ENCODE measurements at regions not wholly inside any gene's neighbourhood (a gene's known extent, or its start where the extent isn't known, plus 50 kb on each side); places are given as distances from the start of the nearest gene placed in this dataset.
A peak's percentile ranks its signal among the peaks of the same experiment; 100 is the strongest.
"Not testable (repeated sequence)": the region's sequence is repeated elsewhere in the genome, so short reads cannot be mapped to it uniquely, and the experiment has no call there.

DNA sequence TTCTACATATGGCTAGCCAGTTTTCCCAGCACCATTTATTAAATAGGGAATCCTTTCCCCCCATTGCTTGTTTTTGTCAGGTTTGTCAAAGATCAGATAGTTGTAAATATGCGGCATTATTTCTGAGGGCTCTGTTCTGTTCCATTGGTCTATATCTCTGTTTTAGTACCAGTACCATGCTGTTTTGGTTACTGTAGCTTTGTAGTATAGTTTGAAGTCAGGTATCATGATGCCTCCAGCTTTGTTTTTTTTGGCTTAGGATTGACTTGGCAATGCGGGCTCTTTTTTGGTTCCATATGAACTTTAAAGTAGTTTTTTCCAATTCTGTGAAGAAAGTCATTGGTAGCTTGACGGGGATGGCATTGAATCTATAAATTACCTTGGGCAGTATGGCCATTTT lies 60.0 kb upstream of the GPC3 start:
- H3K4me3 Mint-ChIP-seq; H3K27me3 Mint-ChIP-seq; H3K27ac Mint-ChIP-seq; H3K36me3 Mint-ChIP-seq; H3K4me1 Mint-ChIP-seq; H3K9me3 Mint-ChIP-seq; ATAC-seq (ENCODE audit: low read depth); DNase-seq (ENCODE audit: low spot score in 2 of 2): not testable (repeated sequence)

GRCh38 chrX:134067107-134067506 lies 81.7 kb upstream of the GPC3 start:
- DNase-seq (ENCODE audit: low spot score in 2 of 2); H3K4me1 Mint-ChIP-seq; H3K9me3 Mint-ChIP-seq; H3K36me3 Mint-ChIP-seq; H3K27ac Mint-ChIP-seq; ATAC-seq (ENCODE audit: low read depth); H3K4me3 Mint-ChIP-seq; H3K27me3 Mint-ChIP-seq: not testable (repeated sequence)

DNA sequence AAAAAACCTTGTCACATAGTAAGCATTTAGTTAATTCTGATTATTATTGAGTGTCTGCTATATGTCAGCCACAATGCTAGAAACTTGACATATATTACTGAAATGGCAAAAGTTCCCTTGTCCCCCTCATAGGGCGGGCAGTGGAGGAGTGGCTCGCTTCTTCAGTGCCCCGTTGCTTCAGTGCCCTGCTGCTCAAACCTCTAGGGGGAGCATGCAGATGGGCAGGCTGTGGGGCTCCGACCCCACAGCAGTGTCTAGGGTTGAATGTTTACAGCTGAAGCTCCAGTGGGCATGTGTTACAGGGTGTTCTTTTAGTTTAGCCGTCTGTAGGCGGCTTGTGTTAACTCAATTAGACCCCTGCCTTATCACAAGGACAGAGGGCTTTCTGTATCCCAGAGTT lies 86.5 kb upstream of the GPC3 start:
- H3K36me3 Mint-ChIP-seq; DNase-seq (ENCODE audit: low spot score in 2 of 2); H3K4me3 Mint-ChIP-seq; H3K27ac Mint-ChIP-seq; H3K27me3 Mint-ChIP-seq; ATAC-seq (ENCODE audit: low read depth); H3K9me3 Mint-ChIP-seq; H3K4me1 Mint-ChIP-seq: not testable (repeated sequence)

DNA sequence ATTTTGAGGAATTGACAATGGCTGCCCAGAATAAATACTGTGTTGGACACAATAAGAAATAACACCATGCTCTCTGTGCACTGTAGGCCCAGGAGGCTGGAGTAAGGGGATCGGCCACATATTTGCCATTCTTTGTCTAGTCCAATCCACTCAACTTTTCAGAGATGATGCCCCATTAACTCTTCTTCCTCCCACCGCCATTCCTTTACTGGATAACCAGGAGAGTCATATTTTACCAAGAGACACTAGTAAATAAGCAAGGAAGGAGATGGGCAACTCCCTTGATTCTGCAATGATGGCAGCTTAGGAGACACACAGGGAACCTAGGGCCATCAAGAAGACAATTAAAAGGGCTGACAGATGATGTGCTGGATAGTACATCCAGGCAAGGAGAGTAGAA lies 87.9 kb upstream of the GPC3 start:
- no peak overlapping the region for H3K4me3 Mint-ChIP-seq
- ATAC-seq (ENCODE audit: low read depth) (no peak), DNase-seq (ENCODE audit: low spot score in 2 of 2) (no peak)
- H3K9me3 Mint-ChIP-seq: no peaks in the 10 kb centered on the region
- no peak overlapping the region for H3K27ac Mint-ChIP-seq
- H3K4me1 Mint-ChIP-seq: no peaks in the 10 kb centered on the region
- no peaks in the 10 kb centered on the region for H3K36me3 Mint-ChIP-seq
- peaks cover 2% of the 10 kb centered on the region for H3K27me3 Mint-ChIP-seq

GRCh38 chrX:134074151-134074550 lies 88.8 kb upstream of the GPC3 start:
- H3K27ac Mint-ChIP-seq: no peak overlapping the region
- H3K27me3 Mint-ChIP-seq: peaks cover 2% of the 10 kb centered on the region
- H3K4me1 Mint-ChIP-seq: no peaks in the 10 kb centered on the region
- no peak overlapping the region for H3K4me3 Mint-ChIP-seq
- DNase-seq (ENCODE audit: low spot score in 2 of 2) (no peak), ATAC-seq (ENCODE audit: low read depth) (no peak)
- H3K36me3 Mint-ChIP-seq: no peaks in the 10 kb centered on the region
- no peaks in the 10 kb centered on the region for H3K9me3 Mint-ChIP-seq

- Mint-ChIP-seq H3K27me3 (peaks cover 2% of the 10 kb centered on the region), H3K27ac (no peak overlapping the region), H3K36me3 (no peaks in the 10 kb centered on the region), H3K4me3 (no peak overlapping the region), H3K4me1 (no peaks in the 10 kb centered on the region), H3K9me3 (no peaks in the 10 kb centered on the region)
- DNase-seq (ENCODE audit: low spot score in 2 of 2): no peak
- ATAC-seq (ENCODE audit: low read depth): no peak
These were observed 90.7 kb upstream of the GPC3 start for GRCh38 chrX:134075894-134076718.

DNA sequence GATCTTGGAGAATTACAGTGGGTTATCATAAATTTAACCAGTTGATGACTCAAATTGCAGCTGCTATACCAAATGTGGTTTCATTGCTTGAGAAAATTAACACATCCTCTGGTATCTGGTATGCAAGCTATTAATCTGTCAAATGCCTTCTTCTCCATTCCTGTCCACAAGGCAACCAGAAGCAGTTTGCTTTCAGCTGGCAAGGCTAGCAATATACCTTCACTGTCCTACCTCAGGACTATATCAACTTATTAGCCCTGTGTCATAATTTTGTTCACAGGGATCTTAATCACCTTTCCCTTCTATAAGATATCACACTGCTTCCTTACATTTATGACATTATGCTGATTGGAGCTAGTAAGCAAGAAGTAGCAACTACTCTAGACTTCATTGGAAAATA lies 110.0 kb upstream of the GPC3 start:
- Mint-ChIP-seq H3K36me3 (no peaks in the 10 kb centered on the region), H3K4me3 (no peak overlapping the region), H3K4me1 (no peaks in the 10 kb centered on the region), H3K27ac (no peak overlapping the region), H3K9me3 (no peaks in the 10 kb centered on the region), H3K27me3 (peaks cover 2% of the 10 kb centered on the region)
- ATAC-seq (ENCODE audit: low read depth) (no peak), DNase-seq (ENCODE audit: low spot score in 2 of 2) (no peak)

- Mint-ChIP-seq H3K9me3 (no peaks in the 10 kb centered on the region), H3K27ac (no peak overlapping the region), H3K4me3 (no peak overlapping the region), H3K36me3 (no peaks in the 10 kb centered on the region), H3K4me1 (no peaks in the 10 kb centered on the region), H3K27me3 (peaks cover 3% of the 10 kb centered on the region)
- ATAC-seq (ENCODE audit: low read depth) (no peak), DNase-seq (ENCODE audit: low spot score in 2 of 2) (no peak)
These were observed 116.2 kb upstream of the GPC3 start for GRCh38 chrX:134101636-134102035.

DNA sequence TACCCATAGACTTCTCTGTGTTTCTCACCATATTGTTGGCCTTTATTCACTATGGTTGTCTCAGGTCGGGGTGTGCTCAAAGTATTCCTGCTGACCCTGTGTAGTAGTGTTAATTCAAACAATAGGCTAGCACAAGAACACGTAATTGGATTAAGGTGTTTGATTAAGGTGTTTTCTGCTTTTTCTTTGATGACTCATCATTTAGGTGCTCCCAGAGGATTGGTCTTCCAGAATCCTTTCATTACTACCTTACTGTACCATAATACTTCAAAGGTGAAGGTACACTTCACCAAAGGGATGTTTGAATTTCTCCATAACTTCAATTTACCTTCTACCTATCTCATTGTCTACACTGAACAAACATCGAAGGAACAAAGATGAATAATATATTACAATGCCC lies 121.7 kb upstream of the CCDC160 start:
- DNase-seq (ENCODE audit: low spot score in 2 of 2): no peak
- no peaks in the 10 kb centered on the region for H3K36me3 Mint-ChIP-seq

GRCh38 chrX:134137341-134137740 lies 99.6 kb upstream of the CCDC160 start:
- Mint-ChIP-seq H3K36me3 (no peaks in the 10 kb centered on the region), H3K27me3 (peaks cover 2% of the 10 kb centered on the region)
- ATAC-seq (ENCODE audit: low read depth): no peak

More for the DNA sequence above, 121.7 kb upstream of the CCDC160 start:
- Mint-ChIP-seq H3K27me3 (peaks cover 14% of the 10 kb centered on the region), H3K9me3 (peaks cover 2% of the 10 kb centered on the region), H3K27ac (no peak overlapping the region), H3K4me1 (no peaks in the 10 kb centered on the region), H3K4me3 (no peak overlapping the region)
- ATAC-seq (ENCODE audit: low read depth): no peak

DNA sequence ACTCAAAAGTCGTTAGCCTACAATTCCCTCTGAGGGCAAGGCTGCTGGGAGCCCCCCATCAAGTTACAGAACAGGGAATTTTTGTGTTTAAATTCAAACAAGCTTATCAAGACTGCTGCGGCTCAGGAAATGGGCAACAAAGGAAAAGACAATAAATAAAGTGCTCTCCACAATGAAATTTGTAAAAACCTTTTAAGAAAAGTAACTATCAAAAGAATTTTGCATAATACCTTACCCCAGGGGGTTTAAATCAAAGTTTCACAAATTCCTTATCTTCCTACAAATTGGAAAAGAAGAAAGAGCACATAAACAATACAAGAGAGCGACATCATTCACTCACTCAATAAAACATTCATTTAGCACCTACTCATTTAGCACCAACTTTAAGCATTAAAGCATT lies 97.9 kb upstream of the CCDC160 start:
- Mint-ChIP-seq H3K27me3 (peaks cover 2% of the 10 kb centered on the region), H3K4me1 (peaks cover 2% of the 10 kb centered on the region), H3K9me3 (no peaks in the 10 kb centered on the region), H3K36me3 (no peaks in the 10 kb centered on the region), H3K4me3 (no peak overlapping the region), H3K27ac (no peak overlapping the region)
- ATAC-seq (ENCODE audit: low read depth): no peak
- DNase-seq (ENCODE audit: low spot score in 2 of 2): no peak

More at GRCh38 chrX:134137341-134137740, 99.6 kb upstream of the CCDC160 start:
- H3K27ac Mint-ChIP-seq: no peak overlapping the region
- no peak overlapping the region for H3K4me3 Mint-ChIP-seq
- no peak for DNase-seq (ENCODE audit: low spot score in 2 of 2)
- no peaks in the 10 kb centered on the region for H3K9me3 Mint-ChIP-seq
- H3K4me1 Mint-ChIP-seq: peaks cover 2% of the 10 kb centered on the region

GRCh38 chrX:134144231-134144630 lies 92.8 kb upstream of the CCDC160 start:
- no peak for DNase-seq (ENCODE audit: low spot score in 2 of 2)
- no peak overlapping the region for H3K4me3 Mint-ChIP-seq

GRCh38 chrX:134146493-134146892 lies 90.5 kb upstream of the CCDC160 start:
- Mint-ChIP-seq H3K9me3 (no peaks in the 10 kb centered on the region), H3K4me1 (no peaks in the 10 kb centered on the region), H3K4me3 (no peak overlapping the region), H3K36me3 (no peaks in the 10 kb centered on the region), H3K27ac (no peak overlapping the region), H3K27me3 (no peaks in the 10 kb centered on the region)
- DNase-seq (ENCODE audit: low spot score in 2 of 2): no peak
- ATAC-seq (ENCODE audit: low read depth): no peak

More at GRCh38 chrX:134144231-134144630, 92.8 kb upstream of the CCDC160 start:
- peak; percentile 54 for ATAC-seq (ENCODE audit: low read depth)
- H3K36me3 Mint-ChIP-seq: no peaks in the 10 kb centered on the region
- H3K4me1 Mint-ChIP-seq: no peaks in the 10 kb centered on the region
- peaks cover 2% of the 10 kb centered on the region for H3K27me3 Mint-ChIP-seq
- no peaks in the 10 kb centered on the region for H3K9me3 Mint-ChIP-seq
- H3K27ac Mint-ChIP-seq: no peak overlapping the region

DNA sequence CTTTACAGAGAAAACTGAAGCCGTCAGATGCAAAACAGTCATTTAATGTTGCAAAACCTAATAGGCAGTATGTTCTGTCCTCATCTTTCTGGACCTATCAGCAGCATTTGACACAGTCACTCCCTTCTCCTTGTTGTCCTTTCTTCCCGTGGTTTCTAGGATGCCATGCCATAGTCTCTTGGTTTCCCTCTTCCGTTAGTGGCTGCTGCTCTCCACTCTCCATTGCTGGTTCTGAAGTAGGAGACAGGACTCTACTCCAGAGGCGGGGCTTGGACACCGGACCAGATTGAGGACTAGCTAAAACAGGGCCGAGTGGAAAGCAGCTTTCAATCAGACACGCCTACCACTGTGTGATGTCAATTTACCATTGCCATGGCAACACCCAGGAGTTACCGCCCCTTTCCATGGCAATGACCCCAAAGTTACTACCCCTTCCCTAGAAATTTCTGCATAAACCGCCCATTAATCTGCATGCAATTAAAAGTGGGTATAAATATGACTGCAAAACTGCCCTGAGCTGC lies 88.8 kb upstream of the CCDC160 start:
- ATAC-seq (ENCODE audit: low read depth): no peak
- Mint-ChIP-seq H3K4me1 (no peaks in the 10 kb centered on the region), H3K27ac (no peak overlapping the region), H3K27me3 (no peaks in the 10 kb centered on the region), H3K4me3 (no peak overlapping the region), H3K36me3 (no peaks in the 10 kb centered on the region), H3K9me3 (no peaks in the 10 kb centered on the region)
- no peak for DNase-seq (ENCODE audit: low spot score in 2 of 2)
